ENCODE measurements at regions not wholly inside any gene's neighbourhood (a gene's known extent, or its start where the extent isn't known, plus 50 kb on each side); places are given as distances from the start of the nearest gene placed in this dataset.

- TF ChIP-seq POLR2A (IDR thresholded peaks at IDR 0.05) (no peak), CTCF (IDR thresholded peaks at IDR 0.05) (no peak), POLR2AphosphoS5 (IDR thresholded peaks at IDR 0.05) (no peak), EP300 (IDR thresholded peaks at IDR 0.05) (no peak)
Observed at GRCh38 chr2:17177088-17177487, 341.2 kb downstream of the RAD51AP2 start.

Measured in stomach (tissue), 4 donors.